Breast epithelium (tissue), 4 donors: ENCODE measurements at regions not wholly inside any gene's neighbourhood (a gene's known extent, or its start where the extent isn't known, plus 50 kb on each side); places are given as distances from the start of the nearest gene placed in this dataset.

Experiments
- DNase-seq, 2 donors: peaks; one replicate each; pipeline ENCODE4 v3.0.0-alpha.2; 2019; ENCODE audit warnings: low spot score in 2 of 2
- H3K27ac ChIP-seq, 2 donors: fragments of 200-600 bp; sonication (generic) in 1 of 2; one replicate each; pipeline ENCODE4 v1.5.1; 2016 to 2019; ENCODE audit warnings: mild to moderate bottlenecking in 1 of 2
- H3K27me3 ChIP-seq, 2 donors: fragments of 200-600 bp; sonication (generic) in 1 of 2; one replicate each; pipeline versions ENCODE4 v1.5.1 to v1.6.0; 2017 to 2019; ENCODE audit warnings: control low read depth in 1 of 2, mild to moderate bottlenecking in 1 of 2
- H3K36me3 ChIP-seq: fragments of 200-600 bp; one replicate; pipeline ENCODE4 v1.5.1; 2019
- H3K4me1 ChIP-seq, 2 donors: fragments of 200-600 bp; sonication (generic); one replicate each; pipeline ENCODE4 v1.5.1; 2016 to 2019; ENCODE audit warnings: control low read depth in 1 of 2
- H3K4me3 ChIP-seq, 3 donors: fragments of 200-600 bp; sonication (generic); 1 replicate in 2 of 3; 2 replicates in 1 of 3; pipeline ENCODE4 v1.5.1; 2016 to 2019; ENCODE audit warnings: mild to moderate bottlenecking in 3 of 3, moderate library complexity in 2 of 3
- H3K9me3 ChIP-seq, 2 donors: fragments of 200-600 bp; sonication (generic) in 1 of 2; one replicate each; pipeline ENCODE4 v1.5.1; 2016 to 2019; ENCODE audit warnings: control low read depth in 1 of 2
- POLR2A ChIP-seq: fragments of 450-650 bp; IDR thresholded peaks from one replicate; pipeline ENCODE4 v1.6.1; 2016; ENCODE audit warnings: antibody characterized with exemption, mild to moderate bottlenecking, moderate library complexity
- POLR2AphosphoS5 ChIP-seq, 3 donors: sonication (generic); formaldehyde crosslinking; IDR thresholded peaks; one replicate each; pipeline ENCODE4 v1.6.1; 2017; ENCODE audit warnings: antibody characterized with exemption in 3 of 3
- intact Hi-C: fragments of 100-400 bp; cut with DNase I; formaldehyde crosslinking; loops from one replicate; pipeline ENCODE4 v1.15.1; 2023; ENCODE audit warnings: low total_unique reads
- TF ChIP-seq, protein P1 (sequence below), 3 donors: fragments of 450-650 bp; IDR thresholded peaks; one replicate each; pipeline ENCODE4 v1.5.1; 2016 to 2017; ENCODE audit warnings: antibody characterized with exemption in 3 of 3, mild to moderate bottlenecking in 3 of 3, moderate library complexity in 3 of 3

DNA sequence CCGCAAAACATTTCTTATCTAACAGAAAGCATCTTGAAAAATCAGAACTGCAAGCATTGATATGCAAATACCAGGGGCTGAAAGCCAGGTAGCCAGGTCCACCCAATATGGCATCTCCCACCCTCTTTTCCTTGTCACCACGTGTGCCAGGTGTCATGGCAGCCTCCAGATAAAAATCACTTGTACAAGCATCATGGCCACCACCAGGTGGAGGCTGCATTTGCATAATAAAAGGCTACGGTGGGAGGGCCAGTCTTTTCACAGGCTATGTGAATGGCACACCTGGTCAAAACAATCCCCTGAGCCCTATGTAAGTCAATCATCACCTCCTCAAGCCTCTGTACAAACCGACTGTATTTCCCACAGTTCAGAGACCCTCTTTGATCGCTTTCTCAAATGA is 1233.1 kb upstream of the ALCAM start:
- TF ChIP-seq POLR2AphosphoS5 (IDR thresholded peaks at IDR 0.05) (no peak), POLR2A (no peak)
- TF ChIP-seq, protein P1, sequence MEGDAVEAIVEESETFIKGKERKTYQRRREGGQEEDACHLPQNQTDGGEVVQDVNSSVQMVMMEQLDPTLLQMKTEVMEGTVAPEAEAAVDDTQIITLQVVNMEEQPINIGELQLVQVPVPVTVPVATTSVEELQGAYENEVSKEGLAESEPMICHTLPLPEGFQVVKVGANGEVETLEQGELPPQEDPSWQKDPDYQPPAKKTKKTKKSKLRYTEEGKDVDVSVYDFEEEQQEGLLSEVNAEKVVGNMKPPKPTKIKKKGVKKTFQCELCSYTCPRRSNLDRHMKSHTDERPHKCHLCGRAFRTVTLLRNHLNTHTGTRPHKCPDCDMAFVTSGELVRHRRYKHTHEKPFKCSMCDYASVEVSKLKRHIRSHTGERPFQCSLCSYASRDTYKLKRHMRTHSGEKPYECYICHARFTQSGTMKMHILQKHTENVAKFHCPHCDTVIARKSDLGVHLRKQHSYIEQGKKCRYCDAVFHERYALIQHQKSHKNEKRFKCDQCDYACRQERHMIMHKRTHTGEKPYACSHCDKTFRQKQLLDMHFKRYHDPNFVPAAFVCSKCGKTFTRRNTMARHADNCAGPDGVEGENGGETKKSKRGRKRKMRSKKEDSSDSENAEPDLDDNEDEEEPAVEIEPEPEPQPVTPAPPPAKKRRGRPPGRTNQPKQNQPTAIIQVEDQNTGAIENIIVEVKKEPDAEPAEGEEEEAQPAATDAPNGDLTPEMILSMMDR (IDR thresholded peaks at IDR 0.05) = no peak
- H3K27me3 ChIP-seq = no peaks in the 10 kb centered on the region
- no peaks in the 10 kb centered on the region for H3K4me1 ChIP-seq
- H3K4me3 ChIP-seq = no peak overlapping the region
- peaks cover 0 to 4% of the 10 kb centered on the region in 2 donors for H3K9me3 ChIP-seq
- no peak for DNase-seq
- intact Hi-C loops = no loop called here
- H3K27ac ChIP-seq = no peak overlapping the region
- H3K36me3 ChIP-seq = no peaks in the 10 kb centered on the region

- TF ChIP-seq, protein P1 (IDR thresholded peaks at IDR 0.05) = no peak
- TF ChIP-seq POLR2AphosphoS5 (IDR thresholded peaks at IDR 0.05) (no peak), POLR2A (no peak)
- intact Hi-C loops = no loop called here
These were observed 1229.6 kb upstream of the ALCAM start for GRCh38 chr3:104137116-104137515.

GRCh38 chr3:104145164-104145563 is 1221.5 kb upstream of the ALCAM start:
- Histone ChIP-seq H3K4me1 (no peaks in the 10 kb centered on the region), H3K36me3 (no peaks in the 10 kb centered on the region), H3K27me3 (no peaks in the 10 kb centered on the region), H3K4me3 (no peak overlapping the region), H3K9me3 (no peaks in the 10 kb centered on the region), H3K27ac (no peak overlapping the region)
- intact Hi-C loops = no loop called here
- TF ChIP-seq POLR2A = no peak
- no peak for TF ChIP-seq POLR2AphosphoS5 (IDR thresholded peaks at IDR 0.05)
- TF ChIP-seq, protein P1 (IDR thresholded peaks at IDR 0.05) = no peak
- DNase-seq = no peak

More at GRCh38 chr3:104137116-104137515, 1229.6 kb upstream of the ALCAM start:
- DNase-seq = no peak
- H3K36me3 ChIP-seq = no peaks in the 10 kb centered on the region
- no peak overlapping the region for H3K27ac ChIP-seq
- no peaks in the 10 kb centered on the region for H3K27me3 ChIP-seq
- no peak overlapping the region for H3K4me3 ChIP-seq
- no peaks in the 10 kb centered on the region for H3K9me3 ChIP-seq
- H3K4me1 ChIP-seq = no peaks in the 10 kb centered on the region

DNA sequence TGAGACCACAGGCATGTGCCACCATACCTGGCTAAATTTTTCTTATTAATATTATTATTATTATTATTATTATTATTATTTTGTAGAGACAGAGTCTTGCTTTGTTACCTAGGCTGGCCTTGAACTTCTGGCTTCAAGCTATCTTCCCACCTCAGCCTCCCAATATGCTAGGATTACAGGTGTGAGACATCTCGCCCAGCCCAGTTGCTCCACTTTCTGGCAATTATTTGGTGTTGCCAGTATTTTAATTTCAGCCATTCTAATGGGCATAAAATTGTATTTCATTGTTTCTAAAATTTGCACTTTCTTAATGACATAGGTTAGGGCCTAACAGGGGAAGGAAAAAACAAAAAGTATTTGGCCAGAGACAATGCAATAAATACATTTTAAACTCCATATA is 1217.6 kb upstream of the ALCAM start:
- no peaks in the 10 kb centered on the region for H3K36me3 ChIP-seq
- H3K27me3 ChIP-seq = no peaks in the 10 kb centered on the region
- TF ChIP-seq, protein P1 (IDR thresholded peaks at IDR 0.05) = no peak
- no peak for TF ChIP-seq POLR2AphosphoS5 (IDR thresholded peaks at IDR 0.05)
- no peak for TF ChIP-seq POLR2A
- no peak overlapping the region for H3K27ac ChIP-seq
- no peaks in the 10 kb centered on the region for H3K9me3 ChIP-seq
- no peak overlapping the region for H3K4me3 ChIP-seq
- DNase-seq = no peak
- H3K4me1 ChIP-seq = no peaks in the 10 kb centered on the region
- intact Hi-C loops = no loop called here

DNA sequence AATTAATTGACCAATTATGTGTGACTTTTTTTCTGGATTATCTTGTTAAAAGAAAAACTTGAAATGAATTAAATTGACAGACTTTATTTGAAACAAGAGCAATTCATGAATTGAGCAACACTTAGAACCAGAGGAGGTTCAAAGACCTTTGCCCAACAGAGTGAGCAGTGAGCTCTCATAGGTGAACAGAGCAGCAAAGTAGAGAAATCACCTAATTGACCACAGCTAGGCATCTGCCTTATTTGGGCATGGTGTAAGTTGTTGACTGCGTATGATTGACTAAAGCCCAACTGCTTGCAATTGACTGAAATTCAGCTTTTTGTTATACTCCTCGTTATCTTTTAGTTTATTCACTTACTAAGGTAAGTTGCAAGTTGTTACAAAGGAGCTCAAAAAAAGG is 1216.0 kb upstream of the ALCAM start:
- no peaks in the 10 kb centered on the region for H3K9me3 ChIP-seq
- intact Hi-C loops = no loop called here
- no peaks in the 10 kb centered on the region for H3K27me3 ChIP-seq
- no peaks in the 10 kb centered on the region for H3K36me3 ChIP-seq
- TF ChIP-seq POLR2A = no peak
- TF ChIP-seq, protein P1 (IDR thresholded peaks at IDR 0.05) = no peak
- TF ChIP-seq POLR2AphosphoS5 (IDR thresholded peaks at IDR 0.05) = no peak
- DNase-seq = no peak
- H3K4me1 ChIP-seq = no peaks in the 10 kb centered on the region
- H3K4me3 ChIP-seq = no peak overlapping the region
- H3K27ac ChIP-seq = no peak overlapping the region
